ENCODE measurements at regions not wholly inside any gene's neighbourhood (a gene's known extent, or its start where the extent isn't known, plus 50 kb on each side); places are given as distances from the start of the nearest gene placed in this dataset.

DNA sequence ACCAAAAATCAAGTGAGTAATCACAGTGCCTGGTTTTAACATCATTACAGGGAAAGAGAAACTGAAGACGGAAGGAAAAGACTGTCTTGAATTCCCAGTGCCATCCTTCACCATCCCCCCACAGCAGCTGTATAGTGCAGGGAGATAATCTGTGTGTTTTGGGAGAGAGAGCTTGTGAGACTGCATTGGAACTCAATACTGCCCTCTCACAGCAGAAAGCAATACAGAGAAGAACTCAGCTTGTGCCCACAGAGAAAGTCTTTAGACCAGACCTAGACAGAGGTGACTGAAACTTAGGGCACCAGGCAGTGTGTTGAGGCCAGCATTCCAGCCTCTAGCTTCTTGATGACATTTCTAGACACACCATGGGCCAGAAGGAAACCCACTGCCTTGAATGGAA, 754.7 kb upstream of the CDH6 start (continued):
- TF ChIP-seq, protein P1, sequence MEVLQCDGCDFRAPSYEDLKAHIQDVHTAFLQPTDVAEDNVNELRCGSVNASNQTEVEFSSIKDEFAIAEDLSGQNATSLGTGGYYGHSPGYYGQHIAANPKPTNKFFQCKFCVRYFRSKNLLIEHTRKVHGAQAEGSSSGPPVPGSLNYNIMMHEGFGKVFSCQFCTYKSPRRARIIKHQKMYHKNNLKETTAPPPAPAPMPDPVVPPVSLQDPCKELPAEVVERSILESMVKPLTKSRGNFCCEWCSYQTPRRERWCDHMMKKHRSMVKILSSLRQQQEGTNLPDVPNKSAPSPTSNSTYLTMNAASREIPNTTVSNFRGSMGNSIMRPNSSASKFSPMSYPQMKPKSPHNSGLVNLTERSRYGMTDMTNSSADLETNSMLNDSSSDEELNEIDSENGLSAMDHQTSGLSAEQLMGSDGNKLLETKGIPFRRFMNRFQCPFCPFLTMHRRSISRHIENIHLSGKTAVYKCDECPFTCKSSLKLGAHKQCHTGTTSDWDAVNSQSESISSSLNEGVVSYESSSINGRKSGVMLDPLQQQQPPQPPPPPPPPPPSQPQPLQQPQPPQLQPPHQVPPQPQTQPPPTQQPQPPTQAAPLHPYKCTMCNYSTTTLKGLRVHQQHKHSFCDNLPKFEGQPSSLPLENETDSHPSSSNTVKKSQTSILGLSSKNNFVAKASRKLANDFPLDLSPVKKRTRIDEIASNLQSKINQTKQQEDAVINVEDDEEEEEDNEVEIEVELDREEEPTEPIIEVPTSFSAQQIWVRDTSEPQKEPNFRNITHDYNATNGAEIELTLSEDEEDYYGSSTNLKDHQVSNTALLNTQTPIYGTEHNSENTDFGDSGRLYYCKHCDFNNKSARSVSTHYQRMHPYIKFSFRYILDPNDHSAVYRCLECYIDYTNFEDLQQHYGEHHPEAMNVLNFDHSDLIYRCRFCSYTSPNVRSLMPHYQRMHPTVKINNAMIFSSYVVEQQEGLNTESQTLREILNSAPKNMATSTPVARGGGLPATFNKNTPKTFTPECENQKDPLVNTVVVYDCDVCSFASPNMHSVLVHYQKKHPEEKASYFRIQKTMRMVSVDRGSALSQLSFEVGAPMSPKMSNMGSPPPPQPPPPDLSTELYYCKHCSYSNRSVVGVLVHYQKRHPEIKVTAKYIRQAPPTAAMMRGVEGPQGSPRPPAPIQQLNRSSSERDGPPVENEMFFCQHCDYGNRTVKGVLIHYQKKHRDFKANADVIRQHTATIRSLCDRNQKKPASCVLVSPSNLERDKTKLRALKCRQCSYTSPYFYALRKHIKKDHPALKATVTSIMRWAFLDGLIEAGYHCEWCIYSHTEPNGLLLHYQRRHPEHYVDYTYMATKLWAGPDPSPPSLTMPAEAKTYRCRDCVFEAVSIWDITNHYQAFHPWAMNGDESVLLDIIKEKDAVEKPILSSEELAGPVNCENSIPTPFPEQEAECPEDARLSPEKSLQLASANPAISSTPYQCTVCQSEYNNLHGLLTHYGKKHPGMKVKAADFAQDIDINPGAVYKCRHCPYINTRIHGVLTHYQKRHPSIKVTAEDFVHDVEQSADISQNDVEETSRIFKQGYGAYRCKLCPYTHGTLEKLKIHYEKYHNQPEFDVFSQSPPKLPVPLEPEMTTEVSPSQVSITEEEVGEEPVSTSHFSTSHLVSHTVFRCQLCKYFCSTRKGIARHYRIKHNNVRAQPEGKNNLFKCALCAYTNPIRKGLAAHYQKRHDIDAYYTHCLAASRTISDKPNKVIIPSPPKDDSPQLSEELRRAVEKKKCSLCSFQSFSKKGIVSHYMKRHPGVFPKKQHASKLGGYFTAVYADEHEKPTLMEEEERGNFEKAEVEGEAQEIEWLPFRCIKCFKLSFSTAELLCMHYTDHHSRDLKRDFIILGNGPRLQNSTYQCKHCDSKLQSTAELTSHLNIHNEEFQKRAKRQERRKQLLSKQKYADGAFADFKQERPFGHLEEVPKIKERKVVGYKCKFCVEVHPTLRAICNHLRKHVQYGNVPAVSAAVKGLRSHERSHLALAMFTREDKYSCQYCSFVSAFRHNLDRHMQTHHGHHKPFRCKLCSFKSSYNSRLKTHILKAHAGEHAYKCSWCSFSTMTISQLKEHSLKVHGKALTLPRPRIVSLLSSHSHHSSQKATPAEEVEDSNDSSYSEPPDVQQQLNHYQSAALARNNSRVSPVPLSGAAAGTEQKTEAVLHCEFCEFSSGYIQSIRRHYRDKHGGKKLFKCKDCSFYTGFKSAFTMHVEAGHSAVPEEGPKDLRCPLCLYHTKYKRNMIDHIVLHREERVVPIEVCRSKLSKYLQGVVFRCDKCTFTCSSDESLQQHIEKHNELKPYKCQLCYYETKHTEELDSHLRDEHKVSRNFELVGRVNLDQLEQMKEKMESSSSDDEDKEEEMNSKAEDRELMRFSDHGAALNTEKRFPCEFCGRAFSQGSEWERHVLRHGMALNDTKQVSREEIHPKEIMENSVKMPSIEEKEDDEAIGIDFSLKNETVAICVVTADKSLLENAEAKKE (CRISPR knock-in tag; IDR thresholded peaks at IDR 0.05): 0 out of 2 replicates have a peak, but pooled peaks have one; percentile 30
- TF ChIP-seq STAT1 (IDR thresholded peaks at IDR 0.05; ENCODE audit: unreplicated experiment) (no peak), CREB1 (CRISPR knock-in tag; IDR thresholded peaks at IDR 0.05; ENCODE audit: low read depth) (no peak), JUNB (IDR thresholded peaks at IDR 0.05; ENCODE audit: unreplicated experiment) (no peak), EZH2phosphoT487 (IDR thresholded peaks at IDR 0.05; ENCODE audit: unreplicated experiment) (no peak), POLR2AphosphoS5 (IDR thresholded peaks at IDR 0.05; ENCODE audit: low read depth) (no peak), NANOG (IDR thresholded peaks at IDR 0.05; ENCODE audit: borderline replicate concordance) (no peak), ZNF331 (CRISPR knock-in tag; IDR thresholded peaks at IDR 0.05; ENCODE audit: low read depth) (no peak)
- TF ChIP-seq, protein P2, sequence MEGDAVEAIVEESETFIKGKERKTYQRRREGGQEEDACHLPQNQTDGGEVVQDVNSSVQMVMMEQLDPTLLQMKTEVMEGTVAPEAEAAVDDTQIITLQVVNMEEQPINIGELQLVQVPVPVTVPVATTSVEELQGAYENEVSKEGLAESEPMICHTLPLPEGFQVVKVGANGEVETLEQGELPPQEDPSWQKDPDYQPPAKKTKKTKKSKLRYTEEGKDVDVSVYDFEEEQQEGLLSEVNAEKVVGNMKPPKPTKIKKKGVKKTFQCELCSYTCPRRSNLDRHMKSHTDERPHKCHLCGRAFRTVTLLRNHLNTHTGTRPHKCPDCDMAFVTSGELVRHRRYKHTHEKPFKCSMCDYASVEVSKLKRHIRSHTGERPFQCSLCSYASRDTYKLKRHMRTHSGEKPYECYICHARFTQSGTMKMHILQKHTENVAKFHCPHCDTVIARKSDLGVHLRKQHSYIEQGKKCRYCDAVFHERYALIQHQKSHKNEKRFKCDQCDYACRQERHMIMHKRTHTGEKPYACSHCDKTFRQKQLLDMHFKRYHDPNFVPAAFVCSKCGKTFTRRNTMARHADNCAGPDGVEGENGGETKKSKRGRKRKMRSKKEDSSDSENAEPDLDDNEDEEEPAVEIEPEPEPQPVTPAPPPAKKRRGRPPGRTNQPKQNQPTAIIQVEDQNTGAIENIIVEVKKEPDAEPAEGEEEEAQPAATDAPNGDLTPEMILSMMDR (conservative IDR thresholded peaks at IDR 0.05; ENCODE audit: low read depth in 2 of 2): peak in 1 of 2 experiments; percentile 36; a peak in 2 of 4 replicates
- TF ChIP-seq, protein P3, sequence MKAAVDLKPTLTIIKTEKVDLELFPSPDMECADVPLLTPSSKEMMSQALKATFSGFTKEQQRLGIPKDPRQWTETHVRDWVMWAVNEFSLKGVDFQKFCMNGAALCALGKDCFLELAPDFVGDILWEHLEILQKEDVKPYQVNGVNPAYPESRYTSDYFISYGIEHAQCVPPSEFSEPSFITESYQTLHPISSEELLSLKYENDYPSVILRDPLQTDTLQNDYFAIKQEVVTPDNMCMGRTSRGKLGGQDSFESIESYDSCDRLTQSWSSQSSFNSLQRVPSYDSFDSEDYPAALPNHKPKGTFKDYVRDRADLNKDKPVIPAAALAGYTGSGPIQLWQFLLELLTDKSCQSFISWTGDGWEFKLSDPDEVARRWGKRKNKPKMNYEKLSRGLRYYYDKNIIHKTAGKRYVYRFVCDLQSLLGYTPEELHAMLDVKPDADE (IDR thresholded peaks at IDR 0.05): no peak

Measured in GM23338 (cell line).